H9 (cell line): ENCODE measurements at regions not wholly inside any gene's neighbourhood (a gene's known extent, or its start where the extent isn't known, plus 50 kb on each side); places are given as distances from the start of the nearest gene placed in this dataset.

Experiments
- DNase-seq: peaks from one replicate; pipeline ENCODE4 v3.0.0-alpha.2; 2017
- H2AFZ ChIP-seq: one replicate; pipeline ENCODE4 v1.6.1; 2013; ENCODE audit warnings: mild to moderate bottlenecking, low read length, control low read depth, moderate library complexity
- H2AK5ac ChIP-seq: 2 replicates; pipeline ENCODE4 v1.6.1; 2013; ENCODE audit warnings: low read length, control low read depth, mixed read lengths; ENCODE audit not compliant: insufficient read length
- H2BK120ac ChIP-seq: one replicate; pipeline ENCODE4 v1.6.1; 2013; ENCODE audit warnings: low read depth, mild to moderate bottlenecking, low read length, control low read depth, inconsistent platforms; ENCODE audit not compliant: poor library complexity, severe bottlenecking
- H2BK12ac ChIP-seq: 2 replicates; pipeline ENCODE4 v1.6.1; 2013; ENCODE audit warnings: low read length, control low read depth, mixed read lengths, low read depth; ENCODE audit not compliant: insufficient read length
- H2BK15ac ChIP-seq: 2 replicates; pipeline ENCODE4 v1.6.1; 2013; ENCODE audit warnings: low read depth, low read length, control low read depth
- H2BK20ac ChIP-seq: one replicate; pipeline ENCODE4 v1.6.1; 2013; ENCODE audit warnings: low read depth, mild to moderate bottlenecking, low read length, control low read depth, inconsistent platforms; ENCODE audit not compliant: poor library complexity, severe bottlenecking
- H2BK5ac ChIP-seq: 2 replicates; pipeline ENCODE4 v1.6.1; 2013; ENCODE audit warnings: low read length, control low read depth, mixed read lengths; ENCODE audit not compliant: insufficient read length
- H3K14ac ChIP-seq: 2 replicates; pipeline ENCODE4 v1.6.1; 2013; ENCODE audit warnings: low read length, control low read depth; ENCODE audit not compliant: insufficient read depth
- H3K18ac ChIP-seq: 2 replicates; pipeline ENCODE4 v1.6.1; 2013; ENCODE audit warnings: low read depth, mild to moderate bottlenecking, mixed read lengths, low read length, control low read depth; ENCODE audit not compliant: insufficient read length
- H3K23ac ChIP-seq: 2 replicates; pipeline ENCODE4 v1.6.1; 2013; ENCODE audit warnings: low read length, control low read depth, mixed read lengths, low read depth; ENCODE audit not compliant: insufficient read length
- H3K23me2 ChIP-seq: 2 replicates; pipeline ENCODE4 v1.6.1; 2013; ENCODE audit warnings: low read depth, mild to moderate bottlenecking, mixed read lengths, low read length, control low read depth; ENCODE audit not compliant: insufficient read length, poor library complexity, severe bottlenecking
- H3K27ac ChIP-seq: 2 replicates; pipeline ENCODE4 v1.5.1; 2013; ENCODE audit warnings: low read length, control low read depth, mixed read lengths, low read depth; ENCODE audit not compliant: insufficient read length
- H3K27me3 ChIP-seq: 2 replicates; pipeline ENCODE4 v1.6.1; 2013; ENCODE audit warnings: low read length, control low read depth, inconsistent platforms; ENCODE audit not compliant: insufficient read depth
- H3K4ac ChIP-seq: 2 replicates; pipeline ENCODE4 v1.6.1; 2013; ENCODE audit warnings: low read depth, mild to moderate bottlenecking, control low read depth, inconsistent platforms, low read length, moderate library complexity
- H3K4me1 ChIP-seq: 2 replicates; pipeline ENCODE4 v1.6.1; 2013; ENCODE audit warnings: low read length, control low read depth, inconsistent platforms; ENCODE audit not compliant: insufficient read depth
- H3K4me2 ChIP-seq: 2 replicates; pipeline ENCODE4 v1.6.1; 2013; ENCODE audit warnings: low read length, control low read depth, mixed read lengths; ENCODE audit not compliant: insufficient read length, insufficient read depth
- H3K56ac ChIP-seq: 2 replicates; pipeline ENCODE4 v1.6.1; 2013; ENCODE audit warnings: low read depth, mild to moderate bottlenecking, mixed read lengths, low read length, control low read depth; ENCODE audit not compliant: insufficient read length
- H3K79me1 ChIP-seq: 2 replicates; pipeline ENCODE4 v1.6.1; 2013; ENCODE audit warnings: low read depth, mild to moderate bottlenecking, moderate library complexity, low read length, control low read depth, inconsistent platforms; ENCODE audit not compliant: insufficient read depth, poor library complexity, severe bottlenecking
- H3K79me2 ChIP-seq: 2 replicates; pipeline ENCODE4 v1.6.1; 2013; ENCODE audit warnings: low read length, control low read depth, inconsistent platforms; ENCODE audit not compliant: insufficient read depth
- H3K9ac ChIP-seq: 2 replicates; pipeline ENCODE4 v1.6.1; 2013; ENCODE audit warnings: low read length, control low read depth, mixed read lengths; ENCODE audit not compliant: insufficient read length; ENCODE audit errors: extremely low read depth
- H3K9me3 ChIP-seq: one replicate; pipeline ENCODE4 v1.6.1; 2013; ENCODE audit warnings: low read depth, low read length, inconsistent platforms; ENCODE audit not compliant: control insufficient read depth
- H3T11ph ChIP-seq: one replicate; pipeline ENCODE4 v1.6.1; 2013; ENCODE audit warnings: mild to moderate bottlenecking, low read length, control low read depth, inconsistent platforms
- H4K20me1 ChIP-seq: one replicate; pipeline ENCODE4 v1.6.1; 2013; ENCODE audit not compliant: control insufficient read depth, insufficient read length, insufficient read depth
- H4K5ac ChIP-seq: 2 replicates; pipeline ENCODE4 v1.6.1; 2013; ENCODE audit warnings: low read depth, mild to moderate bottlenecking, mixed read lengths, low read length, control low read depth; ENCODE audit not compliant: insufficient read length
- H4K8ac ChIP-seq: replicated peaks from 2 replicates; pipeline ENCODE4 v1.6.1; 2013; ENCODE audit warnings: low read length, control low read depth, mixed read lengths, low read depth; ENCODE audit not compliant: insufficient read length
- H4K91ac ChIP-seq: 2 replicates; pipeline ENCODE4 v1.6.1; 2013; ENCODE audit warnings: low read depth, mild to moderate bottlenecking, moderate library complexity, mixed read lengths, low read length, control low read depth; ENCODE audit not compliant: insufficient read length
- H3K27ac Mint-ChIP-seq, 3 experiments: 2 replicates in 2 of 3; 3 replicates in 1 of 3; pipeline ENCODE4 v1.8.0; 2020 to 2021; ENCODE audit warnings: mixed read lengths in 3 of 3, mild to moderate bottlenecking in 1 of 3, moderate library complexity in 1 of 3
- H3K27me3 Mint-ChIP-seq: 2 replicates; pipeline ENCODE4 v1.8.0; 2021; ENCODE audit warnings: low read depth, mild to moderate bottlenecking, moderate library complexity, mixed read lengths
- H3K36me3 Mint-ChIP-seq, 3 experiments: 2 replicates in 2 of 3; 3 replicates in 1 of 3; pipeline ENCODE4 v1.8.0; 2020 to 2021; ENCODE audit warnings: low read depth in 3 of 3, mixed read lengths in 3 of 3; ENCODE audit not compliant: insufficient read depth in 1 of 3
- H3K4me1 Mint-ChIP-seq, 2 experiments: 2 replicates each; pipeline ENCODE4 v1.8.0; 2020; ENCODE audit warnings: mixed read lengths in 2 of 2
- H3K4me3 Mint-ChIP-seq, 2 experiments: 2 replicates in 1 of 2; 3 replicates in 1 of 2; pipeline ENCODE4 v1.8.0; 2020 to 2021; ENCODE audit warnings: mild to moderate bottlenecking in 2 of 2, mixed read lengths in 2 of 2, moderate library complexity in 1 of 2
- H3K9me3 Mint-ChIP-seq, 2 experiments: 2 replicates in 1 of 2; 3 replicates in 1 of 2; pipeline ENCODE4 v1.8.0; 2020; ENCODE audit warnings: mild to moderate bottlenecking in 2 of 2, mixed read lengths in 2 of 2, moderate library complexity in 1 of 2
- CTCF ChIP-seq: fragments of 200-600 bp; sonication (generic); conservative IDR thresholded peaks from 3 replicates; pipeline ENCODE4 v1.8.0; 2021; ENCODE audit warnings: antibody characterized with exemption, mild to moderate bottlenecking
- WGBS: extraction: QIAGEN DNeasy Blood & Tissue Kit; methylation state at CpG from one replicate; pipeline ENCODE4 v1.1.7; 2013; ENCODE audit warnings: missing lambda C conversion rate, low lambda C conversion rate, mixed read lengths; ENCODE audit not compliant: insufficient read length; ENCODE audit errors: extremely low coverage; 5-methylcytosine and 5-hydroxymethylcytosine counted together

GRCh38 chr13:61086087-61086486 lies 329.6 kb downstream of the PCDH20 start:
- peaks cover 3% of the 10 kb centered on the region; the same call in 1 of the 2 replicates for H3K27me3 Mint-ChIP-seq
- no peak overlapping the region for H3K4me2 ChIP-seq
- no peak overlapping the region for H3K27ac ChIP-seq
- H3K27me3 ChIP-seq, result no peaks in the 10 kb centered on the region
- H3K9ac ChIP-seq, result no peak overlapping the region
- no peak overlapping the region for H3K56ac ChIP-seq
- H2AK5ac ChIP-seq, result no peak overlapping the region
- H4K5ac ChIP-seq, result no peak overlapping the region
- H2BK5ac ChIP-seq, result no peak overlapping the region
- peaks cover 2% of the 10 kb centered on the region; the same call in 1 of the 2 replicates for H3K4me1 ChIP-seq
- no CpG with 5 or more reads among the region's 1 CpG for WGBS
- H3K23me2 ChIP-seq, result no peaks in the 10 kb centered on the region
- H2BK20ac ChIP-seq, result no peak overlapping the region
- H3K4me3 Mint-ChIP-seq, result no peak overlapping the region
- no peaks in the 10 kb centered on the region for H3K79me2 ChIP-seq
- H3K4ac ChIP-seq, result no peak overlapping the region
- H3K14ac ChIP-seq, result no peak overlapping the region
- peaks cover 10 to 21% of the 10 kb centered on the region in 2 experiments; a peak in 4 of 5 replicates for H3K9me3 Mint-ChIP-seq
- no peaks in the 10 kb centered on the region for H3K79me1 ChIP-seq
- H2BK12ac ChIP-seq, result no peak overlapping the region
- no peak for DNase-seq
- peak overlapping the region; percentile 68 for H2AFZ ChIP-seq
- no peak overlapping the region for H2BK120ac ChIP-seq
- peak overlapping the region in 1 of 3 experiments; percentile 61; a peak in 1 of 7 replicates for H3K27ac Mint-ChIP-seq
- TF ChIP-seq CTCF, result no peak
- H4K8ac ChIP-seq, result no peak overlapping the region
- H4K20me1 ChIP-seq, result no peaks in the 10 kb centered on the region
- no peak overlapping the region for H2BK15ac ChIP-seq
- peaks cover 34 to 41% of the 10 kb centered on the region in 2 experiments for H3K4me1 Mint-ChIP-seq
- no peak overlapping the region for H3T11ph ChIP-seq
- no peak overlapping the region for H4K91ac ChIP-seq
- no peaks in the 10 kb centered on the region for H3K9me3 ChIP-seq
- peaks cover 4 to 26% (median 26%) of the 10 kb centered on the region in 3 experiments for H3K36me3 Mint-ChIP-seq
- no peak overlapping the region for H3K18ac ChIP-seq
- no peak overlapping the region for H3K23ac ChIP-seq
